Breast epithelium (tissue), 3 donors: ENCODE measurements at regions not wholly inside any gene's neighbourhood (a gene's known extent, or its start where the extent isn't known, plus 50 kb on each side); places are given as distances from the start of the nearest gene placed in this dataset.

Experiments used
- POLR2A ChIP-seq: fragments of 450-650 bp; IDR thresholded peaks from one replicate; pipeline ENCODE4 v1.6.1; 2016; ENCODE audit warnings: antibody characterized with exemption, mild to moderate bottlenecking, moderate library complexity
- POLR2AphosphoS5 ChIP-seq, 3 donors: sonication (generic); formaldehyde crosslinking; IDR thresholded peaks; one replicate each; pipeline ENCODE4 v1.6.1; 2017; ENCODE audit warnings: antibody characterized with exemption in 3 of 3
- TF ChIP-seq, protein P1 (sequence below), 3 donors: fragments of 450-650 bp; IDR thresholded peaks; one replicate each; pipeline ENCODE4 v1.5.1; 2016 to 2017; ENCODE audit warnings: antibody characterized with exemption in 3 of 3, mild to moderate bottlenecking in 3 of 3, moderate library complexity in 3 of 3

DNA sequence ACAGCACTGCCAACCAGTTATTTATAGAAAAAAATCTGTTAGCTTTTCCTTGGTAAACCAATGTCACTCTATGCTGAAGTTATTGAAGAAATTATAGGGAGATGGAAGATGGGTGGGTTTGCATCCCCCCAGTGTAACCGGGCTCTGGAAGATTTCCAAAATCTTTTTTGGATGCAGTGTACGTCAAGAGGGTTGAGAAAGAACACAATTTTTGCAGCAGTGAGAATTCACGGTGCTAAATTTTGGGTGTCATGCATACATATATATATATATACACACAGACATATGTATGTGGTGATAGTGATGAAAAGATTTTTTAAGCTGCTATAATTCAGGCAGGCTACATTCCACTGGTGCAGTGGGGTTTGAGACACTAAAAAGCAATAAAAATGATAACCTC is 91.4 kb upstream of the MAGI3 start:
- TF ChIP-seq POLR2AphosphoS5 (IDR thresholded peaks at IDR 0.05) (no peak), POLR2A (no peak)
- TF ChIP-seq, protein P1, sequence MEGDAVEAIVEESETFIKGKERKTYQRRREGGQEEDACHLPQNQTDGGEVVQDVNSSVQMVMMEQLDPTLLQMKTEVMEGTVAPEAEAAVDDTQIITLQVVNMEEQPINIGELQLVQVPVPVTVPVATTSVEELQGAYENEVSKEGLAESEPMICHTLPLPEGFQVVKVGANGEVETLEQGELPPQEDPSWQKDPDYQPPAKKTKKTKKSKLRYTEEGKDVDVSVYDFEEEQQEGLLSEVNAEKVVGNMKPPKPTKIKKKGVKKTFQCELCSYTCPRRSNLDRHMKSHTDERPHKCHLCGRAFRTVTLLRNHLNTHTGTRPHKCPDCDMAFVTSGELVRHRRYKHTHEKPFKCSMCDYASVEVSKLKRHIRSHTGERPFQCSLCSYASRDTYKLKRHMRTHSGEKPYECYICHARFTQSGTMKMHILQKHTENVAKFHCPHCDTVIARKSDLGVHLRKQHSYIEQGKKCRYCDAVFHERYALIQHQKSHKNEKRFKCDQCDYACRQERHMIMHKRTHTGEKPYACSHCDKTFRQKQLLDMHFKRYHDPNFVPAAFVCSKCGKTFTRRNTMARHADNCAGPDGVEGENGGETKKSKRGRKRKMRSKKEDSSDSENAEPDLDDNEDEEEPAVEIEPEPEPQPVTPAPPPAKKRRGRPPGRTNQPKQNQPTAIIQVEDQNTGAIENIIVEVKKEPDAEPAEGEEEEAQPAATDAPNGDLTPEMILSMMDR (IDR thresholded peaks at IDR 0.05) = no peak
